Keratinocyte (primary cell): ENCODE measurements at regions not wholly inside any gene's neighbourhood (a gene's known extent, or its start where the extent isn't known, plus 50 kb on each side); places are given as distances from the start of the nearest gene placed in this dataset.

Experiments
- DNase-seq: peaks from one replicate; pipeline ENCODE4 v3.0.0-alpha.2; 2011; ENCODE audit warnings: low read depth, missing footprints, low spot score
- FAIRE-seq: peaks from 2 replicates; lab custom pipeline; 2011; peaks lifted over from hg19 to GRCh38; lab: Jason Lieb, UNC
- H2AFZ ChIP-seq: 2 replicates; pipeline ENCODE4 v1.6.0; 2012; ENCODE audit warnings: low read length, control low read depth, inconsistent platforms; ENCODE audit not compliant: control insufficient read depth
- H3K27ac ChIP-seq: 2 replicates; pipeline ENCODE4 v1.5.1; 2011; ENCODE audit warnings: low read length; ENCODE audit not compliant: control insufficient read depth, insufficient read depth
- H3K27me3 ChIP-seq: 3 replicates; pipeline ENCODE4 v1.6.0; 2011; ENCODE audit warnings: low read length; ENCODE audit not compliant: control insufficient read depth, insufficient read depth; ENCODE audit errors: extremely low read depth
- H3K36me3 ChIP-seq, 2 experiments: 2 replicates in 1 of 2; 3 replicates in 1 of 2; pipeline ENCODE4 v1.5.1; 2011; ENCODE audit warnings: low read length in 2 of 2, mild to moderate bottlenecking in 1 of 2; ENCODE audit not compliant: control insufficient read depth in 2 of 2, insufficient read depth in 2 of 2; ENCODE audit errors: extremely low read depth in 1 of 2
- H3K4me1 ChIP-seq: 3 replicates; pipeline ENCODE4 v1.5.1; 2011; ENCODE audit warnings: low read length; ENCODE audit not compliant: control insufficient read depth, insufficient read depth; ENCODE audit errors: extremely low read depth
- H3K4me2 ChIP-seq: 3 replicates; pipeline ENCODE4 v1.6.0; 2011; ENCODE audit warnings: low read depth, low read length; ENCODE audit not compliant: control insufficient read depth, insufficient read depth; ENCODE audit errors: extremely low read depth
- H3K4me3 ChIP-seq, 3 experiments: fragments of 200-600 bp in 1 of 3; sonication (generic) in 1 of 3; 2 replicates in 2 of 3; 3 replicates in 1 of 3; pipeline ENCODE4 v1.5.1; 2011 to 2016; ENCODE audit warnings: low read length in 3 of 3, mild to moderate bottlenecking in 3 of 3, control low read depth in 2 of 3, inconsistent platforms in 1 of 3, low read depth in 1 of 3, mixed read lengths in 1 of 3, mixed run types in 1 of 3, moderate library complexity in 1 of 3; ENCODE audit not compliant: control insufficient read depth in 2 of 3, insufficient read depth in 2 of 3; ENCODE audit errors: extremely low read depth in 1 of 3
- H3K79me2 ChIP-seq: 2 replicates; pipeline ENCODE4 v1.6.0; 2012; ENCODE audit warnings: low read length; ENCODE audit not compliant: control insufficient read depth, insufficient read depth
- H3K9ac ChIP-seq: 3 replicates; pipeline ENCODE4 v1.6.0; 2011; ENCODE audit warnings: low read length; ENCODE audit not compliant: control insufficient read depth, insufficient read depth; ENCODE audit errors: extremely low read depth
- H3K9me1 ChIP-seq: 3 replicates; pipeline ENCODE4 v1.6.0; 2011; ENCODE audit warnings: low read length; ENCODE audit not compliant: control insufficient read depth, insufficient read depth; ENCODE audit errors: extremely low read depth
- H3K9me3 ChIP-seq: 2 replicates; pipeline ENCODE4 v1.5.1; 2012; ENCODE audit warnings: low read depth, low read length; ENCODE audit not compliant: control insufficient read depth
- H4K20me1 ChIP-seq: 3 replicates; pipeline ENCODE4 v1.6.0; 2011; ENCODE audit warnings: low read length; ENCODE audit not compliant: control insufficient read depth, insufficient read depth; ENCODE audit errors: extremely low read depth
- CTCF ChIP-seq, 3 experiments: IDR thresholded peaks in 1 of 3; conservative IDR thresholded peaks in 1 of 3; optimal IDR thresholded peaks in 1 of 3; 2 replicates in 2 of 3; 3 replicates in 1 of 3; pipeline versions ENCODE3 to v1.5.1; 2011; ENCODE audit warnings: low read length in 3 of 3, mild to moderate bottlenecking in 3 of 3, moderate library complexity in 2 of 3, control low read depth in 1 of 3, inconsistent platforms in 1 of 3; ENCODE audit not compliant: insufficient read depth in 2 of 3; ENCODE audit errors: extremely low read depth in 1 of 3
- EZH2 ChIP-seq: IDR thresholded peaks from one replicate; pipeline ENCODE4 v1.6.1; 2012; ENCODE audit warnings: inconsistent platforms, mild to moderate bottlenecking, low read length, moderate library complexity
- dilution Hi-C: fragments of 300-500 bp; cut with MboI; formaldehyde crosslinking; loops from one replicate; pipeline ENCODE4 v1.7.0; 2020; ENCODE audit warnings: low sequenced_read_pairs; ENCODE audit not compliant: extremely low pct_ligation_motif_present

- H4K20me1 ChIP-seq, result no peaks in the 10 kb centered on the region
- no peak overlapping the region for H3K27ac ChIP-seq
- dilution Hi-C loops, result no loop called here
- no peaks in the 10 kb centered on the region for H3K9me1 ChIP-seq
- H3K9ac ChIP-seq, result no peak overlapping the region
- TF ChIP-seq CTCF (optimal IDR thresholded peaks at IDR 0.05 in 1 of 3, IDR thresholded peaks at IDR 0.05 in 1 of 3, conservative IDR thresholded peaks at IDR 0.05 in 1 of 3; ENCODE audit: extremely low read depth in 1 of 3, insufficient read depth in 2 of 3, low read length in 3 of 3) (no peak), EZH2 (no peak)
- H3K4me2 ChIP-seq, result no peak overlapping the region
- H3K27me3 ChIP-seq, result peaks cover 8% of the 10 kb centered on the region
- no peaks in the 10 kb centered on the region for H3K36me3 ChIP-seq
- H3K9me3 ChIP-seq, result peaks cover 4% of the 10 kb centered on the region
- H3K4me3 ChIP-seq, result no peak overlapping the region
- no peak overlapping the region for H2AFZ ChIP-seq
- no peaks in the 10 kb centered on the region for H3K79me2 ChIP-seq
- H3K4me1 ChIP-seq, result peaks cover 7% of the 10 kb centered on the region
- DNase-seq (no peak), FAIRE-seq (no peak)
Observed at GRCh38 chr2:121096611-121097010, 188.4 kb downstream of the TFCP2L1 start.

DNA sequence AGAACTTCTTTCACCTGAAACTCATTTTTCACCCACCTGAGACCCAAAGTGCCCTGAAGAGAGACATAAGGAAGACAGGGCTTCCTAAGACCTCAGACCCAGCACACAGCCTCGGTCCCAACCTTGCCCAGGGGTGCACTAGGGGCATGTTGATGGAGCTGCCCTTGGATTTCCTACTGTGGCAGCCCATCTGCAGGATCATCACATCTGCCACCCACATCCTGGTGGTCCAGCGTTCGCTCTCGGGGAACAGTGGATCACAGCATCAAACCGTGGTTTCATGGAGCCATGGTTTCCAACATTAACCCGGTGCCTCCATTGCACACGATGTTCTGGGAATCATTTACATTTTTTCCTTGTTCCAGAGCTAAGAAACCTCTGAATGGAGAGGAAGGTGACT, 186.4 kb downstream of the TFCP2L1 start:
- dilution Hi-C loops, result no loop called here

More for the DNA sequence above, 186.4 kb downstream of the TFCP2L1 start:
- H3K4me2 ChIP-seq, result no peak overlapping the region
- H3K9me3 ChIP-seq, result no peaks in the 10 kb centered on the region
- no peaks in the 10 kb centered on the region for H3K36me3 ChIP-seq
- no peak for TF ChIP-seq EZH2
- TF ChIP-seq CTCF (optimal IDR thresholded peaks at IDR 0.05 in 1 of 3, IDR thresholded peaks at IDR 0.05 in 1 of 3, conservative IDR thresholded peaks at IDR 0.05 in 1 of 3; ENCODE audit: extremely low read depth in 1 of 3, insufficient read depth in 2 of 3, low read length in 3 of 3), result no peak
- H3K27ac ChIP-seq, result no peak overlapping the region
- H3K27me3 ChIP-seq, result peaks cover 8% of the 10 kb centered on the region
- DNase-seq, result no peak
- H4K20me1 ChIP-seq, result no peaks in the 10 kb centered on the region
- H3K9ac ChIP-seq, result no peak overlapping the region
- H3K4me1 ChIP-seq, result peaks cover 7% of the 10 kb centered on the region
- H2AFZ ChIP-seq, result no peak overlapping the region
- H3K9me1 ChIP-seq, result no peaks in the 10 kb centered on the region
- H3K4me3 ChIP-seq, result no peak overlapping the region
- H3K79me2 ChIP-seq, result no peaks in the 10 kb centered on the region
- FAIRE-seq, result no peak
